MCF 10A (cell line): ENCODE measurements at regions not wholly inside any gene's neighbourhood (a gene's known extent, or its start where the extent isn't known, plus 50 kb on each side); places are given as distances from the start of the nearest gene placed in this dataset.

Experiments used
- BruUV-seq: library from RNA; stranded (reverse); fragments of 400-500 nt; replicated peaks from 2 replicates; lab custom pipeline; 2021; lab: Mats Ljungman, UMichigan
- CTCF ChIA-PET: fragments of 300-600 bp; sonication (Branson Sonifier 250); formaldehyde crosslinking; extraction: SDS; loops from one replicate; lab custom pipeline; 2021; ENCODE audit warnings: antibody characterized with exemption, inconsistent platforms; lab: Yijun Ruan, JAX
- POLR2A ChIA-PET: fragments of 300-600, 350-650 bp; sonication (Branson Sonifier 250); formaldehyde crosslinking; extraction: SDS; loops from one replicate; lab custom pipeline; 2020; ENCODE audit warnings: antibody characterized with exemption, inconsistent platforms; lab: Yijun Ruan, JAX
- DNase-seq: peaks from one replicate; pipeline ENCODE4 v3.0.0-alpha.2; 2018; ENCODE audit not compliant: unreplicated experiment
- H3K27ac Mint-ChIP-seq: one replicate; pipeline ENCODE4 v1.8.0; 2022; ENCODE audit warnings: mild to moderate bottlenecking, low read depth, mixed read lengths; ENCODE audit not compliant: unreplicated experiment
- H3K27me3 Mint-ChIP-seq: one replicate; pipeline ENCODE4 v1.8.0; 2022; ENCODE audit warnings: mixed read lengths; ENCODE audit not compliant: insufficient read depth, unreplicated experiment
- H3K36me3 Mint-ChIP-seq: one replicate; pipeline ENCODE4 v1.8.0; 2022; ENCODE audit warnings: mild to moderate bottlenecking, moderate library complexity, mixed read lengths; ENCODE audit not compliant: insufficient read depth, unreplicated experiment
- H3K4me1 Mint-ChIP-seq: one replicate; pipeline ENCODE4 v1.8.0; 2022; ENCODE audit warnings: mixed read lengths; ENCODE audit not compliant: insufficient read depth, unreplicated experiment
- H3K4me3 Mint-ChIP-seq: one replicate; pipeline ENCODE4 v1.8.0; 2022; ENCODE audit warnings: mild to moderate bottlenecking, moderate library complexity, mixed read lengths; ENCODE audit not compliant: unreplicated experiment
- H3K9me3 Mint-ChIP-seq: one replicate; pipeline ENCODE4 v1.8.0; 2022; ENCODE audit warnings: mixed read lengths; ENCODE audit not compliant: unreplicated experiment
- CTCF ChIP-seq: fragments of 200-600 bp; IDR thresholded peaks from one replicate; pipeline ENCODE4 v1.8.0; 2022; ENCODE audit warnings: antibody characterized with exemption, mild to moderate bottlenecking; ENCODE audit not compliant: unreplicated experiment
- intact Hi-C: fragments of 100-400 bp; cut with micrococcal nuclease; formaldehyde crosslinking; loops from 2 replicates; pipeline ENCODE4 v1.14.1; 2022

- Mint-ChIP-seq H3K27me3 (no peaks in the 10 kb centered on the region), H3K4me3 (no peak overlapping the region), H3K9me3 (peaks cover 16% of the 10 kb centered on the region), H3K4me1 (no peaks in the 10 kb centered on the region), H3K36me3 (no peaks in the 10 kb centered on the region), H3K27ac (no peak overlapping the region)
- POLR2A ChIA-PET = no interaction called here
- TF ChIP-seq CTCF = no peak
- no TSS peak for BruUV-seq
- intact Hi-C loops = no loop called here
- CTCF ChIA-PET = no interaction called here
- DNase-seq = no peak
Observed at GRCh38 chr10:131590567-131590966, 279.0 kb upstream of the TCERG1L start.

- DNase-seq = no peak
- no peaks in the 10 kb centered on the region for H3K27me3 Mint-ChIP-seq
- POLR2A ChIA-PET = no interaction called here
- no TSS peak for BruUV-seq
- intact Hi-C loops = no loop called here
- no peaks in the 10 kb centered on the region for H3K36me3 Mint-ChIP-seq
- H3K27ac Mint-ChIP-seq = no peak overlapping the region
- no peak for TF ChIP-seq CTCF
- H3K4me3 Mint-ChIP-seq = no peak overlapping the region
- H3K4me1 Mint-ChIP-seq = no peaks in the 10 kb centered on the region
- H3K9me3 Mint-ChIP-seq = peaks cover 3% of the 10 kb centered on the region
- CTCF ChIA-PET = no interaction called here
Observed at GRCh38 chr10:131591936-131592335, 280.4 kb upstream of the TCERG1L start.

- no peaks in the 10 kb centered on the region for H3K36me3 Mint-ChIP-seq
- no peak overlapping the region for H3K27ac Mint-ChIP-seq
- no peaks in the 10 kb centered on the region for H3K4me1 Mint-ChIP-seq
- BruUV-seq = no TSS peak
- no peak for DNase-seq
- TF ChIP-seq CTCF = no peak
- H3K27me3 Mint-ChIP-seq = no peaks in the 10 kb centered on the region
- H3K9me3 Mint-ChIP-seq = peaks cover 32% of the 10 kb centered on the region
- POLR2A ChIA-PET = no interaction called here
- intact Hi-C loops = no loop called here
- CTCF ChIA-PET = no interaction called here
- no peak overlapping the region for H3K4me3 Mint-ChIP-seq
Observed at GRCh38 chr10:131609176-131609575, 291.6 kb upstream of the PPP2R2D start.

GRCh38 chr10:131615150-131615549 is 285.7 kb upstream of the PPP2R2D start:
- no peak overlapping the region for H3K4me3 Mint-ChIP-seq

More at GRCh38 chr10:131615150-131615549, 285.7 kb upstream of the PPP2R2D start:
- Mint-ChIP-seq H3K4me1 (no peaks in the 10 kb centered on the region), H3K9me3 (peaks cover 31% of the 10 kb centered on the region), H3K36me3 (no peaks in the 10 kb centered on the region), H3K27ac (no peak overlapping the region), H3K27me3 (no peaks in the 10 kb centered on the region)
- BruUV-seq = no TSS peak
- intact Hi-C loops = no loop called here
- DNase-seq = no peak
- ChIA-PET CTCF (no interaction called here), POLR2A (no interaction called here)
- TF ChIP-seq CTCF = no peak
